ENCODE measurements at regions not wholly inside any gene's neighbourhood (a gene's known extent, or its start where the extent isn't known, plus 50 kb on each side); places are given as distances from the start of the nearest gene placed in this dataset.
"Not testable (repeated sequence)": the region's sequence is repeated elsewhere in the genome, so short reads cannot be mapped to it uniquely, and the experiment has no call there.

DNA sequence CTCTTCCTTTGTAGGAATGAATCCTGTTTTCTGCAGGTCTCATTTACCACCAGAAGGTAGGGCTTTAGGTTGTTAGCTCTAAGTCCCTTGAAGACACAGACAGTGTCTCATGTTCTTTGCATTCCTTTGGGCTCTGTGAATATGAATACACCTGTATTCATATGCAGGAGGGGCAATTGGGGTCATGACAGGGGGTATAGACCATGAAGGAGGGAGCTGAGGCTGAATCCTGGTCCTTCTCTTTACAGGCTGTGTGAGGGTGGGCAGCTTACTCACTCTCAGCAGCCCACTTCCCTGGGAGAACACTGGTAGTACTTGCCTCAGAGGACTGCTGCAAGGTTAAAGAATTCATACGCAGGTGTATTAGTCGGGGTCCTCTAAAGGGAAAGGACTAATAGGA is 267.2 kb upstream of the MGMT start:
- DNase-seq, result no peak

DNA sequence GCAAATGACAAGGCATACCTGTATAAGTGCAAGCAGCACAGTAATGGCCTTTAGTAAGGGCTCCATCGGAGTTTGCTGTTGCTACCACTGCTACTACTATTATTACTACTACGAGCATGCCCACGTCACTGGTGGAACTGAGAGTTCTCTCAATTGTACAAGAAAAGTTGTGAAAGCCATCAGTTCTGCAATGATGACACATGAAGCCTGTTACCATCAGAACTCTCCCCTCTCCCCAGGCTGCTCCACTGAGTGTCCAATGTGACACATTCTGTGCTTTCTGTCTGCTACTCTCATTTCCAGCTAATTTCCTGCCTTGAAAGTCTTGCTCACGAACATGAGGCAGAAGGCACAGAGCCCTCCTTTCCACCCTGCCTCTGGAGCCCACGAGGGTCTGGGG is 263.2 kb upstream of the MGMT start:
- DNase-seq, result no peak

DNA sequence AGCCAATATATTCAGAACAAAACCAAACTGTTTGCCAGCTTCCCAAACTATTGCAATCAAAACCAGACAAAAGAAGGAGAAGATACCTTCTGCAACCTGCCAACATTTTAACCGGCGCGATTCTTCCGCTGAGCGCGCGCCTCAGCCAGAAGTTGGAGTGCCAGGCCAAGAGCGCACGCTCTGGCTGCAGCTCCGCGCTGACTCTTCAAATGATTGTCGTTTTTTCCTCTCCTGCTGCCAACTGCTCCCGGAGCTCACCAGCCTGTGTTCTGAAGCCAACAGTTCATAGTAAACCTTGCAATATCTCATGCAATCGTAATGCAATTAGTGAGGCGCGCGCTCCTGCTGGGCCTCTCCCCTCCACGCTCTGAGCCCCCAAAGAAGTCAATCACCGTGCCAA is 259.7 kb upstream of the MGMT start:
- no peak for DNase-seq

DNA sequence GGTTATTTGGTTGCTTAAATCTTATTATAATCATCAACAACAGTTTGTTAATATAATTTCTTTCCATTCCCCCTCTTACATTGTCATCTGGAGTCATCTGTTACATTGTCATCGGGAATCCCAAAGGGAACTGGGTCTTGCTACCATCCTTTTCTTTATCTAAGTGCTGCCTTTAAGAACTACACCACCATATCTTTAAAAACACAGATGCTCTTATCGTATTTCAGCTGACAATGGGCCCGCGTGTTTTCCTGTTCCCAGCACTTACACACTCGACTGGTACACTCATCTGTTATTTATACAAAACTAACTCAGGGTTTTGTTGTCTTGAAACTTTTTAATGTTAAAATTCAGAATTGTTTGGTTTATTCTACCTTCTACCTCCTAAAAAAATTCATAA is 256.2 kb upstream of the MGMT start:
- no peak for DNase-seq

DNA sequence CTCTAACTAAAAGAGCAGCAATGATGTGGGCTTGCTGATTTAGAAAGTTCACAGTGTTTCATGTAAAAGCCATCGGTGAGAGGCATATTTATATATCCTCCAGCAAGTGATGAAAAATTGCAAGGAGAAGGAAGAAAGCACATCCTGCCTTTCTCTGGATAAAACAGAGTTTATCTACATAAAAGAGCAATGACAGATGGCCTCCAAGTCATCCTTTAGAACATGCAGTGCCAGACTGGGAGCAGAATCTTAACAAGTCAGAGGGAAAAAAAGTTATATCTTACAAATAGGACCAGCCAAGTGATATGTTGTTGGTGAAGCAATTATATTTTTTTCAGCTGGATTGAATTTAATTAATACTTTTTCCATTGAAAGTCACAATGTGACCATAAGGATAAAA is 253.8 kb upstream of the MGMT start:
- no peak for DNase-seq

DNA sequence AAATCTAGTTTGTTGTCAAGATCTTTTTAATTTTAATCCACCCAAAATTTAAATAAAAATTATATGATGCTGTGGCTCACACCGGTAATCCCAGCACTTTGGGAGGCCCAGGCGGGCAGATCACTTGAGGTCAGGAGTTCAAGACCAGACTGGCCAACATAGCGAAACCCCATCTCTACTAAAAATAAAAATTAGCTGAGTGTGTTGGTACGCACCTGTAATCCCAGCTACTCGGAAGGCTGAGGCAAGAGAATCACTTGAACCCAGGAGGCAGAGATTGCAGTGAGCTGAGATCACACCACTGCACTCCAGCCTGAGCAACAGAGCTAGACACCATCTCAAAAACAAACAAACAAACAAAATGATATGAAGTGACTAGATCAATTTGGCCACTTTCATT is 253.0 kb upstream of the MGMT start:
- not testable (repeated sequence) for DNase-seq

DNA sequence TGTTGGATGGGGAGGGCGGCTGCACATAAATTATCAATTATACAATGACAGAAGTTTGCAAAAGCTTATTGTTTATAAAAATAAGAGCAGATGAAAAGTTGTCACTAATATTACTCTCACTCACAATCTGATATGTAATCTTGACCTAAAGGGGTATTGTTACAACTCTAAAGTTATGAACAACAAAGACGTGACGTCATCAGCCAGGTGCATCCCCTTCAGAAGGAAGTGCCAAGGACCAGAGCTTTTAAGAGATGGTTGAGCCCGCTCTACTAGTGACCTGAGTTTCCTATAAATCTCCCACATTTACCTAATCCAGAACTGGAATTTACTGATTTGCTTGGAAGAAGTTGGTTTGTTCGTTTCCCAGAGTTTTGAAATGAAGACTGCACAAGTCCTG is 247.7 kb upstream of the MGMT start:
- DNase-seq, result no peak

DNA sequence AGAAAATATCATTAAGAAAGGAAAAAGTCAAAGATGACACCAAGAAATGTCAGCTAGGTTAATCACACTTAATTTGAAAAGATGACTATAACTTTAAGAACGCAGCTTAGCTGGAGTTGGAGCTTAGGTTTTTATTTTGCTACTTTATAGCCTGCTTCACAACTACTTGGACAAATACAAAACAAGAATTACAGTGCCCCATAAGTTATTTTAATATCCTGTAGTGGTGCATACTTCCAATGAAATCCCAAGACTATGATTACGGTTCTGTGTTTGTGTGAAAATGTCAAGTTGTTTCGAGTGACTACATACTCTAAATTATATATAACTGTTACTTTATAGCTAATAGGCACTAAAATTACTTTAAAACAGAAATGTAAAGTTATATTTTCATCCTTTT is 244.6 kb upstream of the MGMT start:
- DNase-seq, result no peak

DNA sequence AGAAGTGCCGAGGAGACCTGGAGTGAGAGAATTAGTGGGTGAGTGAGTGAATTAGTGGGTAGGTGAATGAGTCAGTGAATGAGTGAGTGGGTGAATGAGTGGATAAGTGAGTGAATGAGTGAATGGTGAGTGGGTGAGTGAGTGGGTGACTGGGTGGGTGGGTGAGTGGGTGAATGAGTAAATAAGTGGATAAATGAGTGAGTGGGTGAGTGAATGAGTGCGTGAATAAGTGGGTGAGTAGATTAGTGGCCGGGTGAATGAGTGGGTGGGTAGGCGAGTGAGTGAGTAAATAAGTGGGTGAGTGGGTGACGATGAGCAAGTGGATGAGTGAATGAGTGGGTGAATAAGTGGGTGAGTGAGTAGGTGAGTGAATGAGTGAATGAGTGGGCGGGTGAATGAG is 243.7 kb upstream of the MGMT start:
- DNase-seq, result no peak

DNA sequence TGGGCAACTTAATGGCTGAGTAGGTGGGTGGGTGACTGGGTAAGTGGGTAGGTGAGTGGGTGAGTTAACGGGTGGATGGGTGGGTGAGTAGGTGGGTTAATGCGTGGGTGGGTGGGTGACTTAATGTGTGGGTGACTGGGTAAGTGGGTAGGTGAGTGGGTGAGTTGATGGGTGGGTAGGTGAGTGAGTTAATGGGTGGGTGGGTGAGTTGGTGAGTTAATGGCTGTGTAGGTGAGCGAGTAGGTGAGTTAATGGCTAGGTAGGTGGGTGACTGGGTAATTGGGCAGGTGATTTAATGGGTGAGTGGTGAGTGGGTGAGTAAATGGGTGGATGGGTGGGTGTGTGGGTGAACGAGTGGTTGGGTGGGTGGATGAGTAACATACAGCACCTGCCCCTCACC is 243.0 kb upstream of the MGMT start:
- no peak for DNase-seq

DNA sequence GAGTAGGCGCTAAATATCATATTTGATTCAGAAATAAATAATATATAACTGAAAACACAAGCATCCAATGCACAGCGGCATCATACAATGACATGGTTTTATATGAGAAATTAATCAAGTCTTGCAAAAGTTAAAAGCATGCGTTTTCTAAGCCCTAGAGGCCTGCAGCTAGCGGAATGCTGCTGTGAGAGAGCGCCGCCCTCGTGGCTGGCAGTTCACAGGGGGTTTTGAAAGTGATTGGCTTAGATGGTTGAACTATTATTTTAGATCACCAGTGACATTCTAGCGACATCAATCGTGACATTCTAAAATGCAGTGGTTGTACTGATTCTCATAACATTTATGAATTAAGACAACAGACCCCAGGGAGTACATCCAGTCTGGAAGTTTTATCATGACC is 235.2 kb upstream of the MGMT start:
- no peak for DNase-seq

DNA sequence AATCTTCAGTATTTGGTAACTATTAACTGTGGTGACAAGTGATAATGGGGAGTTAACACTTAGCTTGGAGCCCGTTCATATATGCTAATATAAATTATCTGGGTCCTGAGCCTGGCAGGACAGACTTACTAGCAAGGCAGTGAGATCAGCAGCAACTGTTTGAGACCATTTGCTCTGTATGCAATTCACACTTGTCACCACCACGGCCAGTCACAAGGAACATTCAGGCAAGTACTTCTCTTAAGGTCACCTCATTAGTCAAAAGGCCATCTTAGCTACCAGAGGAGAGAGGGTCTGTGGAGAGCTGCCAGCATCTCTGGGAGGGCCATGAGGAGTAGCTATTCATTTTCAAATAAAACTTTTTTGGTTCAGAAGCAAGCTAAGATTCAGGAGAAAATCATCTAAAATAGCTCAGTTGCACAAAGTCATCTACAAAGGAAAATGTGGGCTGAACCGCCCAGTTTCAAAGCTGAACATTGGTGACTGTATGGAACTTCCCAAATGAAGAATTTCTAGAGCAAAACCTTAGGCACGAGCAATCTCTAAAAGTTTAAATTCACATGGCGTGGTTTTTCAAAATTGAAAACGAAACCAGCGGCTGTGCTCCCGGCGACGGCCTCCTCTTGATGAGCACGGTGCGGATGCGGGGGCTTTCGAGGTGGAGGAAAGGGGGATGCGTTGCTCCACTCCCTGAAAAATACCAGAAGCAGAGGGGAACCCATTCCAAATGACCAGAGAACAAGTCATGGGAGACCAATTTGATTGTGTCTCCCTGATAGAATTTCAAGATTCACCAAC is 233.5 kb upstream of the MGMT start:
- no peak for DNase-seq

DNA sequence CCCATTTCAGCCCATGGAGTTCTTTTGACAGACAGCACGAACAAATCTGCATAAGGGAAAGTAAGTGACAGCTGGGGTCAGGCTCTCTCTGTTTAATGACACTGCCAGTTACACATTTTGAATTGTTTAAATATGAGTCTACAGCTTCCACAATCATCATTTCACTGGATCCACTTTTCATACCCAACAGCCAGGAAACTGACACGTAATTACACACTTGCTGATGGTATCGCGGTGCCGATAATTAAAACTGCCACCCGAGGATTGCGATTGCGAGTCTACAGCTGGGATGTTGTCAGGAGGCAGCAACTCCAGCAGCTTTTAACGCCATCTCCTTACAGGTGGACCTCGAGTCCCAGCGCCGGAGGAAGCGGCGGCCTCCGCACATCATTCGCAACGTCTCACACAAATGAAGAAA is 230.8 kb upstream of the MGMT start:
- no peak for DNase-seq

DNA sequence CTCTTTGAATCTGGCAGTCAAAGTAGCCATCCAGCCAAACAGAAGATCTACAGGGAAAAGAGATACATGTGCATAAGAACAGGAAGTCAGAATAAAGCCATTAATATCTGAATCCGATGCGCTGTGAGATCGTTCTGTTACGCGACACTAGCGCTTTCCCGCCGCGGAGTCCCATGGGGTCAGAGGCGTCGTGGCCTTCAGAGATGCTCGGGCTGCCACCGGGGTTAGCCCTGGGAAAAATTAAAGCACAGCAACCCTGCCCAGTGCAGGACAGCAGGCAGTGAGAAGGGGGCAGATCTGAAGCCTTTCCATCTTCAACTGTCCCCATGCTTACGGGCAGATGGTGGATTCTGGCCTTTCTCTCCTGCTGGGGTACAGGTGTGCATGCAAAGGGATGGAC is 225.6 kb upstream of the MGMT start:
- DNase-seq, result no peak

DNA sequence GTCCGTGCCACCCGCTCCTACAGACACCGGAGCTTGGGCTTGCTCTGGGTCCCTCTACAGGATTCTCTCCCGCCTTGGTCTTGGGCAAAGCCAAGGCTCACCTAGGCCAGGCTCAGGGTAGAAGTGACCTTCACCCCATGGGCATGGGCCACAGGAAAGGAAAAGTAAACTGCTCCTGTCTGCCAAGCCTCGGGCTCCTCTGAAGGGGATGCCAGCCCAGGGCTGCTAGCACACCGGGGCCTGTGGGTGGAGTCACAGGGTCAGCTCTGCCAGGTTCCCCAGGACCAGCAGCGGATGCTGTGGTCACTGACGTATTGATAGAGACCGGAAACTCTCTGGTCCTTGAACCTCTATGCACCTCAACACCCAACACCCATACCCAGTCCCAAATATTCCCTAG is 222.7 kb upstream of the MGMT start:
- DNase-seq, result no peak

DNA sequence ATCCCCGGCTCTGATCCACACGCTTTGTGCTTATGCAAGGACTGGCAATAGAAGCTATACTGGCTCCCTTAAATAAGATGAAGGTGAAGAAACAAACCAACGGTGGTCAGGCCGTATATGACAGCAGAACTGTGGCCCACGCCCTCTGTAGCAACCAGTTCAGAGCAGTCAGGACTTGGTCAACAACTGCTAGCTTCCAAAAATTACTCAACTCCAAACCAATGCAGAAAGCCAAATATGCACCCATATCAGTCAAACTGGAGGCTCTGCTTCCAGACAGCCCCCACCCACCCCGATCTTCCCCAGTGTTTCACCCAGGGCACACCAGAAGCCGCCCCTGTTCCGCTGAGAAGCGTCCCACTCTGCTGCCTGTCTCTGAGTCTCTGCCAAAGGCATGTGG is 222.3 kb upstream of the MGMT start:
- no peak for DNase-seq

DNA sequence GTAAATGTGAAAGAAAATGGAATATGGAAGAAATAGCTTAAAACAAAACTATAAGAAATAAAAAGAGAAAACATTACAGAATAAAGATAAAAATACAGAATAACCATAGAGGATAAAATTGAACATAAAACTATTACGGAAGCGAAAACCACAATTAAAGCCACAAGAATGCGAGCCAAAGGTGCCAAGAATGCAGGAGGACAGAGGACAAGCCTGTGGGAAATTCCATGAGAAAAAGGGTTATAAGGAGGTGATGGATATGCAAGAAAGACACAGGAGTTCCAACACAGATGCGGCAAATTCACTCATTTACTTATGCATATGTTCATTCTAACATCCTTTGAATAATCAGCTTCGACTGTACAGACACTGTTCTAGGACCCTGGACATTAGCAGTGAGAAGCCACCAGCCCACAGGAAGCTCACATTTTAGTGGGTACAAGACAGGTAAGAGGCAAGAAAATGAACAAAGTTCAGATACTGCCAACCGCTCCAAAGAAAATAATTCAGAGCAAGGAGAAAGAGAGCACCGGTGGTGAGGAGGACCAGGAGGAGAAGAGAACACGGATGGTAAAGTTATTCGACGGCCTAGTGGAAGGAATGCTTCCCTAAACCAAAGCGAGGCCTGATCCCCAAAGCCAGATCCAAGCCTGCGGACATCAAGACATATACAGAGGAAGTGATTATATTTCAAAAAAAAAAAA is 213.7 kb upstream of the MGMT start:
- DNase-seq, result no peak

DNA sequence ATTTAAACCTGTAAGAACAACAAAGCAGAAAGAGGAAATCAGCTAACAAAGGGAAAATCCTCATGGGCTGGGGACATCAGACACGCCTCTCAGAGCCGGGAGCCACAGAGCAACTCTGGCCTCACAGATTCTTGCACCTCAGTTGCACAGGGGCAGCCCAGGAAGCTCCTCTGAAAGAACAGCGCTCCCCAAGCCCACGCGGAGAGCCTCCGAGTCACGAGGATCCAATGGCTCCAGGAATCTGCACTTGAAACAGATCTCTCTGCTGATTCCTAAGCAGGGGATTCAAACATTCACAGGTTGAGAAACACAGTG is 213.2 kb upstream of the MGMT start:
- no peak for DNase-seq

DNA sequence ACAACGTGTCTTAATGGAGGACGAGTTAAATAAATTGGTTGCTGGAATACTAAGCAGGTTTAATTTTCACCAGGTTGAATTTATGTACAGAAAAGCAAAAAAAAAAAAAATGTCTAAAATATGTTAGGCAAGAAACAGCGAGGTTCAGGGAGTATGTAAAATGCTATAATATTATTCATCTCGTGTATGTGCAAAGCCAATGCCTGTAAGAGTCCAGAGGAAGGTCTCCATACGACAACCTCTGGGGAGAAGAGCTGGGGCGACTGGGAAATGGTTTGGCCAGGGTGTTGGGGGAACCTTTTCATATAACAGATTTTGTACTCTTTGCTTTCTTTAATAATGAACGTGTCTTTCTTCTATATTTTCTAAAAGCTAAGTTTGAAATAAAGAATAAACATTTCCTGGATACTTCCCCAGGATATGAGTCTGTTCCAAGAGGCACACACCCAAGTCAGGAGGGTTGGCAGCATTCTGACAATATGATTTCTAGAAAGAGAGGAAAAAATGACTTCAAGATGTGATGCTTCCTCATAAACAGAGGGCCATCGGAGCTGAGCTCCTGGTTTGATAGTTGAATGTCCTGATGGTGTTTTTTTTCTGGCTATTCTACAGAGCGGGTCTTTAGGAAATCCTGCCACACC is 208.6 kb upstream of the MGMT start:
- DNase-seq, result no peak

DNA sequence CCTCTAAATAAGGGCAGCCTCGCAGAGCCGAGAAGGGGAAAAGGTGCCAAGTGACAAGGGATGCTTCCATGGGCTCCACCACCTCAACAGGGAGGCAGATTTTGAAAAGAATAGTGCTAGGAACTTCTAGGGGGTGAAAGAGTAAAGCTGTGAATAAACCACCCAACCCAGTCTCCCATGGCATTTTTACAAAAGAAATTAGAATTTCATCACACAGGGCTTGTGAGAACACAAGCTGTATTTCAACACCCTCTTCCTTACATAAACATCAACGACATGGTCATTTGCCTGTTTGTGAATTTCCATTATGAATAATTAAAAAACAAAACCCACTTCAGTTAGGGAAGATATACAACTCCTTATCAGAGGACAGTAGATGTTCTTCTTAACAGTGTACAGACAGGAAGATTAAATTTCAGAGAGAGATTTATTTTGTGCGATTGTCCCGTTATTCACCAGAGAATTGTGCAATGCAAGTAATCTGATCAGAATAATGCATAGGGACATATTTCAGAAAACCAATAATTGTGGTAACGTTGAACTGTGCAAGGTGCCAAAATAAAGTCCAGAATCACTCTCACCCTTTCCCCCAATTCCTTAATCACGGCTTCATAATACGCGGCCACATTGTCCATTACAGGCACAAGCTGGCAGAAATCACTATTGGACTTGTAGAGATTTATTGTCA is 207.8 kb upstream of the MGMT start:
- no peak for DNase-seq

DNA sequence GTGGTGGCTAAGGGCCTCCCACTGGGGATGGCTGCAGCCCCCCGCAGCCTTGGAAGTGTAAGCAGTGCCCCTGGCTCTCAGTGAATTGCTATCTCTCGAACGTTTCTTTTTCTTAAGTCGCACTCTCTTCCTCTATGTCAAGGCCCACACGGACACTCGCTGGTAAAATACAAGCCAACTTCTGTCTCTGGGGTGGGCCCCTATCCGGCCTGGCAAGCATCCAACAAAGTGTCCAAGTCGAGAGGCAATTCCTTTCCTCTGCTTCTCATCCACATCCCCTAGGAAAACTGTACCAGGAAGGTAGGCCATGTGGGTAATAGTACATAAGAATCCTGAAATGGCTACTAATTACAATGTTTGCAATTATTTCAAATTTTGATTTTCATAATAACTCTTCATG is 194.9 kb upstream of the MGMT start:
- DNase-seq, result no peak

DNA sequence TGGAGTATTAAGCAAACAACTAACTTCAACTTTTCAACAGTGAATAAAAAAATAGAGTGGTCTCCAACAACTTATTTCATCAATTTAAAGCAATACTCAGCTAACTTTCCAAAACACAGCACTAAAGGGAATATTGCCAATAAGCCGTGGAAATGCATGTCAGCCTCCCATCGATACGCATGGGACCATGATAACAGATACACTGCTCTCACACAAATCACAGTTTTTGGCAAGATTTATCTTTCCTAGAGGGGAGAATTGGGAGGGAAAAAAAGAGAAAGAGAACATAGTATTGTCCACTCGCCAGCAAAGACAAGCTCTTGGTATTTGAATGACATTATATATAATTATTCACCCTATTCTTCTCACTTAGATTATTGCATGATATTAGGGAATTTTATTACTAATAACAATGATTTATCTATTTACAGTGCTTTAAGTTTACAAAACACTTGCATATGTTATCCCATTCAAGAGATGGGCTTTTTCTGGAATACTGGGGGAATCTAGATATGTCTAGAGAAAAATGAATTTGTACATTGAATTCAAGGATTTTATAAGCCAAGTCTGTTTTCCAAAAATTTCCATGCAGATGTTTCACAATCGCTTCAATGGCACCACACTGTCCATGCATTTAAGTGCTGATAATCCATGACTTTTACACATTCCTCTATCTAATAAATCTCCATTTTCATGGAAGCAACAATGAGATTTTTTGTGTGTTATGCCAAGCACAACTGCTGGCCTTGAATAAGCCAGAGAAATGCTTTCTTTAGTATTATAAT is 194.0 kb upstream of the MGMT start:
- DNase-seq, result no peak

DNA sequence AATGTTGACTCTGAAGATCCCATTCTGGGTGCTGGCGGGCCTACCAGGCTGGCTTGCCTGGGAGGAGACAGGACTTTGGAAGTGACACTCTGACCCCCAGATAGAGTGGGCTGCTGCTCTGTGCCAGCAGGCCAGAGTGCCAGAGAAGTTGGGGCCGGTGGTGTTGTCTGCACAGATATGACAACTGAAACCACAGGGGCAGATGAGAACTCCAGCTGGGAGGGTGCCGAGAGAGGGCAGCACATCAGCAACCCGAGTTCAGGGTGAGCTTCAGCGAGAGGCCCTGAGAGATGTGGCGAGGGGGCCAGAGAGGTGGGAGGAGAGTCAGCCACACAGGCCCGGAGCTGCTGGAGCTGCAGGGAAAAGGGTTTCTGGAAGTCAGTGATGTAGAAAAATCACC is 193.2 kb upstream of the MGMT start:
- no peak for DNase-seq
